ENCODE measurements at regions not wholly inside any gene's neighbourhood (a gene's known extent, or its start where the extent isn't known, plus 50 kb on each side); places are given as distances from the start of the nearest gene placed in this dataset.

GRCh38 chr10:2951235-2951835 is 116.0 kb upstream of the PFKP start:
- no peak for DNase-seq (ENCODE audit: low read depth in 2 of 2)

DNA sequence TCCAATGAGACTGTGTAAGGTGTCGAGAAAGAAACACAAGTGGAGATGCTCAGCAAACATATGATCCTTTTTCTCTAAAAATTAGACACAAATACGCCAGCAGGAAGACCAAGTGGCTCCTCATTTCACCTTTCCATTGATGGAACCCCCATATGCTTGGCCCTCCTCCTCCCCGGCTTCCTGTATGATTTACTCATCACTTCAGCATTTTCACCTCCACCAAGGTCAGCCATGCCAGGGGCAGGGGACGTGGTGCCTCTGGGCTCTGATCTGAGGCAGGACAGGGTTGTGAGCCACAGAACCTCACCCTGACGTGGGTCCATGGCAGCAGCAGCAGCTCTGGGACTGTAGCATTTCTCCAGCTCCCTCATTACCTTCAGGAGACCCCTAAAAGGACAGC is 116.8 kb upstream of the PFKP start:
- DNase-seq (ENCODE audit: low read depth in 2 of 2): no peak

- DNase-seq (ENCODE audit: low read depth in 2 of 2): no peak
Measured at GRCh38 chr10:2949948-2950354, 117.4 kb upstream of the PFKP start.

DNA sequence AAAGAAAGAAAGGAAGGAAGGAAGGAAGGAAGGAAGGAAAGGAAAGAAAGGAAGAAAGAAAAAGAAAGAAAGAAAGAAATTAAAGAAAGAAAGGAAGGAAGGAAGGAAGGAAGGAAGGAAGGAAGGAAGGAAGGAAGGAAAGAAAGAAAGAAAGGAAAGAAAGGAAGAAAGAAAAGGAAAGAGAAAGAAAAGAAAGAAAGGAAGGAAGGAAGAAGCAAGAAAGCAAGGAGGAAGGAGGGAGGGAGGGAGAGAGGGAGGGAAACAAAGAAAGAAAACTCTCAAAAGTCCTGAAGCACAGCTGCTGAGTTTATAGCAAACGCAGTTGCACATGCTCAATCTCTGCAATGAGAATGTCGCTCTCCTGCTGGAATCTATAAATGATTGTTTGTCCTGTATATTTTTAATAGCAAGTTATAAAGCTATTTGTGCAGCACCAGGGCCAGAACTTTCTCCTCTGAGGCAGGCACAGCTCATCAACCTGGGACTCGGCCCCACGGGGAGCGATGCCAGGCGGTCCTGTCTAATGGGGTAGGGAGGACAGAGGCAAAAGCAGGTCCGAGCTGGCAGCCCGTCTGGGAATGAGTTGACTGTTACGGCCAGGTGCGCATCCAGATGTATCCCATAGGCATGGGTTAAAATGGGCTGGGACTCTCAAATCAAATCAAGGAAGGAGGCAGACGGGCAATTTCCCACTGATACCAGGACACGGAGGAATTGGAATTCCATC is 118.0 kb upstream of the PFKP start:
- DNase-seq (ENCODE audit: low read depth in 2 of 2): no peak

DNA sequence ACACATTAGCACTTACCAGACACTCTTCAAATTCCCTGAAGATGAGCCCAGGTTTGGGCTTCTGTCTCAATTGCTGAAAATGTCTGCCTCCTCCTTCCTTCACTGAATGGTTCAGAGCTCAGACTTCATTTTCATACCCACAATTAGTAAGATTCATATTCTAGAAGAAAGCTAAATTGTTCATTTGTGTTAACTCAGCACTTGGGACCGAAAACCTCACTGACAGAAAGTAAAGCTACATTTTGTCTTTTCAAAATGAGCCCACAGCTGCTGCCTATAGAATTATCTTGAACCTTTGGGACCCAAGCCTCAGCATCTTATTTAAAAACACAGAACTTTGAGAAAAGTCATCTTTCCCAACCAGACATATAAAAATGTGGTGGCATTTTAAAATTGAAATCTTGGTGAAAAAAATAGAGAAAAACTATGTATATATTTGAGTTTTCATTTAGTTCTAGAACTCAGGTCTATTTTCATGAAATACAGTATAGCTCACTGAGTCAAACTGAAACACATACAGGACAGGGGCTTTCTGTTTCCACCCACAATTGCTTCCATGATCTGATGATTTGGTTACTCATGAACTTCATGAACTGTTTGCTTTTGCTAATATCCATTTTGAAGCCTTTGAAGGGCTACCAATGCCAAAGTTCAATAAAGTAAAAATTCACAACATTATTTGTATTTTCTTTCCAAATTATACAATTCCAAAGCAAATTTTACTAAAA is 119.1 kb upstream of the PFKP start:
- no peak for DNase-seq (ENCODE audit: low read depth in 2 of 2)

DNA sequence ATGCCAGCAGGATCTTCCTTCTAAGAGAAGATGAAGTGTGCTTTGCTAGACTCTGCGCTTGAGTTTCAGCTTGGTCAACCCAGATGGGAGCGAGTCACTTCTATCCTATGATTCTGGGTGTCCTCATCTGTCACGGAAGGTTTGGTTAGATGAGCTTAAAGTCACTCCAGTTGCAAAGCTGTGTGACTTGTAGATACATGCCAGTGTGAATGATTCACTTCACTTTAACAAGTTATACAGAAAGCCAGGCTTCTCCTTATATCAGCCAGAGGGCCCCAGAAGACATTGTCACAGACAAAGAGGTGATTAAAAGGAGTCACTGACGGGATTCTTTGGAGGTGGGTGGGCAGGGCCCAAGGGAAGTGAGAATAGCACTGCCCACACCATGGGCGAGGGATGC is 122.6 kb upstream of the PFKP start:
- DNase-seq (ENCODE audit: low read depth in 2 of 2): no peak

DNA sequence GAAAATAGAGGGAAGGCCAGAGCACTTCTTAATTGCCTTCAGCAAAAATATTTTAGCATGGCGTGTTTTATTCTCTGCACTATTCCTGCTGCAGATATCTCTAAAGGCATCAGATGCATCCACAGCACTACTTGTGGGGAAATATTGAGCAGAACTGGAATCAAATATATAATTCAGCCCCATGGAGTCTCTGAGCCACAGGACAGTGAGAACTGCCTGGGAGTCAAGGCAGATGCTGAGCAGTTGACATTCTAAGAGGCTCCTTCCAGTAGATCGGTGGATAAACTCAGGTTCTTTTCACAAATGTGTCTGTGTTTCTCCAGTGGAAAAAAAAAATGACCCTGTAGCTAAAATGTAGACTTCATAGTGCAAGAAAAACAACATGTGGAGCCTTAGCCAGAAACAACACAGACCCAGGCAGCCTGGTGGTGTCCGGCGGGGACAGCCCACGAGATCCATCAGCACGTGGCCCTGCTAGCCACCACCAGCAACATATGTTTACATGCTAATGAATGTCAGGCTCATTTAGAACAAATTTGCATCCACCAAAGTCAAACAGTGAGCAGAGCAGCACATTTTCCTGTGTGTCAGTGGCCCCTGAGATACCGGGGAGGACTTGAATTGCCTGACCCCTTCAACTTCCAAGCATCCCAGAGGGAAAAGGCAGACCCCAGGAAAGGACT is 123.3 kb upstream of the PFKP start:
- DNase-seq (ENCODE audit: low read depth in 2 of 2): no peak

DNA sequence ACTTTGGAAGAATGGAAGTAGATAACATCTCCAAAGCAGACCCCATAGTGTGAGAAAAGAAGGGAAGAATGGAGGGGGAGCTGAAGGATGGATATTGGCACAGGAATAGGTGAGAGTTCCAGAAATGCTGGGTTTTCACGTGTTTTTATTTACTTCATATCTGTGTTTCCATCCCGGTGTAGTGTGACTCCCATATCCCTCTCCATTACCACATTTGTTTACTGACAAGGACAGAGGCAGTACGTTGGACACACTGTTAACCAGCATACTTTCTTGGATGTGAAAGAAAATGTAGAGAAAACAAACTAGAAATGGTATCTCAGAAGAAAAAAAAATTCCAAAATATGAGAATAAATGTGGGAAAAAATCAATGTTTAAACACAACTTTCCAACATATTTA is 124.4 kb upstream of the PFKP start:
- DNase-seq (ENCODE audit: low read depth in 2 of 2): no peak

DNA sequence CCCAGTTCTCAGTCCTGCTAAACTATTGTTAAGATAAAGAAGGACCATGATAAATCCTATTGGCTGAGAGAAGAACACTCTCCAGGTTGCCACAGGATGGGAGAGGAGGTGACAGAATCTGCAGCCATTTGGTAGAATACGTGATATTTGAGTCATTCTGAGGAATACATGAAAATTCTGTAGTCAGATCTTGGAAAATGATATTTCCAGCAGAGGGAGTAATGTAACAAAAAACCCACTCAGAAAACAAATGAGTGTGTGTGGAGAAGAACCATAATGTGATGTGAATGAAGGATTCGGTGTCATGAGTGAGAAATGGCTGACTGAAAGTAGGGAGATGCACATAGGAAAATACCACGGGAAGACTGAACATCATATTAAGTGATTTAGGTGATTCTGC is 128.5 kb upstream of the PFKP start:
- DNase-seq (ENCODE audit: low read depth in 2 of 2): no peak

DNA sequence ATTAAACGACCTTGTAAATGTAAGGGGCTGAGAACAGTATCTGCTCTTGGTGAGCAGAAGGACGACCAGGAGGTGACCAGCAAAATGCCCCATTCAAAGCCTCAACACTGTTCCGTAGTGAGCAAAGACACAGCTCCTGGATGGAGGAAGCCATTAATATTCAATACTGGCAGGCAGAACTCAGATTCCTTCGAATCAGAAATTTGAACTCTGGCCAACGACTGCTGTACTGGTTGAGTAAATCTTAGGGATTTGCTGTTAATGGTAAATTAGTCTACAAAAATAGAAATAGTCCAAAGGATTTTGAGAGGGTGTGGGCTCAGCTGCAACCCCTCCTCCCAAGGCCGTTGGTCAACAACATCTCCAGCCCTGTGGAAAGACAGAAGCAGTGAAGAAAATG is 130.5 kb upstream of the PFKP start:
- no peak for DNase-seq (ENCODE audit: low read depth in 2 of 2)

GRCh38 chr10:2935647-2936386 is 131.5 kb upstream of the PFKP start:
- no peak for DNase-seq (ENCODE audit: low read depth in 2 of 2)

DNA sequence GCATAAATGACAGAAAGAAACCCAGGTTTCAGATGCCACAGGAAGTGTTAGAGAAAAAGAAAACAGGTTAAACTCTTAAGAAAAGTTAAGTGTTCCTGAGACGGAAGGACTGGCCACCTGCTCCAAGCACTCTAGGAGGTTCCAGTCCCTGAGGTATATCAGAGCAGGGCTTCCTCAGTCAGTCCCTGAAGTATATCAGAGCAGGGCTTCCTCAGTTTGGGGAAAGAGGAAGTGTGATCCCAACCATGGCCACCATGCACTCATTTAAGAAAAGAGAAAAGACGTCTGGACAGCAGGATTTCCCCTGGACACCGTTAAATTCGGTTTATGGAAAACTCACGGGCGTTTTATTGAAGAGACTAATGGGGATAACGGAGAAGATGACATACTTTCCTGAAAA is 133.4 kb upstream of the PFKP start:
- DNase-seq (ENCODE audit: low read depth in 2 of 2): no peak

DNA sequence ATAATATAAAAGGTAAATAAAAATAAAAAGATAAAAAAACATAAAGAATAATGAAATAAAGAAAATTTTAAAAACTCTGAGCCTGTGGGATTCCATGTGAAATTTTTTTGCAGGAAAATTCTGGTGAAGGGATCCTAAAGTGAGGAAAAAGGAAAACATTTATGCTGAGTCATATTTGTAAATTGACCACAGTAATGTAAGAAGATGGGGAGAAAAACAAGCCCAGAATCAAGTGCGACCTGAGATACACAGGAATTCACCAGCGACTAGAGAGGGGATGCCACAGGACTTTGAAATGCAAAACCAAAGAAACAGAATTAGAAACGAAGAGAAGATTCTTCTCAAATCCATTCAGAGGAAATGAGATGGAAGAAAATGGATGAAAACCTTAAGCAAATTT is 133.8 kb upstream of the PFKP start:
- no peak for DNase-seq (ENCODE audit: low read depth in 2 of 2)

DNA sequence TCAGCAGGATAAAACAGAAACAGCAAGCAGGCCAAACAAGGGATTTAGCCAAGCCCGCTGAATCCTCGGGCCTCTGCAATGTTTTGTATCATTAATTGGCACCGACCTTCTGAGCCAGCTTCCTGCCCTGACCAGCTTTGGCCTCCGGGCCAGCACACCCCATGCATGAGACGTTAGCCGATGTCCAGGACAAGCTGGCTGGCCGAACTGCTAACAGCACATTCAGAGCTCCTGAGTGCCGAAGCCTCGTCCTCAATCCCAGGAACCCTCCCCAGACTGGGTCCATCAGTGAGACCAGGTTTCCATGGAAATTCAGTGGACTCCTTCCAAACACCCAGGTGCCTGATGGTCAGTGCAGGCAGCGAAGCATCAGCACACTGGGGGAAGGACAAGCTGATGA is 134.3 kb upstream of the PFKP start:
- DNase-seq (ENCODE audit: low read depth in 2 of 2): no peak

GRCh38 chr10:2929480-2930258 is 137.7 kb upstream of the PFKP start:
- no peak for DNase-seq (ENCODE audit: low read depth in 2 of 2)

DNA sequence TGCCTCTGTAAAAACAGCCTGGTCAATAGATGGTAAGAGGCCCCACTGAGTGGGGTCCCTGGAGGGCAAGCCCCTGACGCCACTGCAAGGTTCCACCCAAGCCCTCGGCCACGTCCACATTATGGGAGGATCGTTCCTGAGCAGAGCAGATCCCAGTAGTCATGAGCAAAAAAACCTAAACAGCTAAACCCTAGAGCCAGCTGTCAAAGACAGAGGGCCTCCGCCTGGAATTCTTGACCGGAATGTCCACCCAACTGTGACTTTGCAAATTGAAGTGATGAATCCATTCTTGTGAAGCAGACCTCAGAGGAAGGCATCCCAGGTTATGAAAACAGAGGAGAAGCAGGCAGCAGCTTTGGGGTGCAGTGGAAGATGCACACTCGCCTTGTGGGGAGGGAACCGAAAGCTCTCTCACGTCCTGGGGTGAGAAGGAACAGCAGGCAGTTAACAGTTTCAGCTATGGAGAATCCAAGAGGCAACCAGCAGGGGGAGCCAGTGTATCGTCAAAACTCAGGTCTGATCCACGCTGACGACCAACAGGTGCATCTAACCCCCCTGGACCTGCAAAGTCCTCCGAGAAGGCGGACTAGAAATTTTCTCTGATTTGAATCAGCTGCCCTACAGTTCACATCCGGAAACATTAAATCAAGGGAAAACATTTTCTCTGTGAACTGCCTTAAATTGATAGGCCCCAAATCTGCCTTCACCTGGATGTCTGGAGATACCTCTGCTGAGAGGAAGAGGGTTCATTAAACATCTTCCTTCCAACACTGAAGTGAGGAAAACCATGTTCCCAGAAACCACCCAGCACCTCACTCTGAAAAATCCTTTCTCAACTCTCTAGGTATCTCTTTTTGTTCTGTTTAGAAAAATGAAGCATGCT is 139.1 kb upstream of the PFKP start:
- no peak for DNase-seq (ENCODE audit: low read depth in 2 of 2)

DNA sequence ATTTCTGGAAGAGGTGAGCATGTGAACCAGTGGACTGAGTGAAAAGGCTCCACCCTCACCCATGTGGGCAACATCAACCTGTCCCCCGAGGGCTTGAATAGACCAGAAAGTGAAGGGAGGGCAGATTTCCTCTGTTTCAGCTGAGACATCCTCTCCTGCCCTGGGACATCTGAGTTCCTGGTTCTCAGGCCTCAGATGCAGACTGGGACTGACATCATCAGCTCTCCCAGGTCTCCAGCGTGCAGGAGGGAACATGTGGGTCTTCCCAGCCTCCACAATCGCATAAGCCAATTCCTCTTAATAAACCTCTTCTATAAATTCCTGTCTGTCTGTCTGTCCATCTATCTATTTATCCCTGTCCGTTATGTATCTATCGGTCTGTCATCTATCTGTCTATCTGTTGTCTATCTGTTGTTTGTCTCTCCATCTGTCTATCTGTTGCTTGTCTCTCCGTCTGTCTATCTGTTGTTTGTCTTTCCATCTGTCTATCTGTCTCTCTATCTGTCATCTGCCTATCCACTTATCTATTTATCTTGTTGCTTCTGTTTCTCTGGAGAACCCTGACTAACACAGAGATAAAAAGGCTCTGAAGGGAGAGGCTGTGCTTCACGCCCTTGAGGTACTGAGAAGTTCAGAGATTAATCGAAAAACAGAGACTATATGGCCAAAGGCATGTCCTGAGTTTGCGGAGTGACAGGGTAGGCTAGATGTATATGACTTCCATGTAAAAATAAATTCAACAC is 140.3 kb upstream of the PFKP start:
- DNase-seq (ENCODE audit: low read depth in 2 of 2): no peak

DNA sequence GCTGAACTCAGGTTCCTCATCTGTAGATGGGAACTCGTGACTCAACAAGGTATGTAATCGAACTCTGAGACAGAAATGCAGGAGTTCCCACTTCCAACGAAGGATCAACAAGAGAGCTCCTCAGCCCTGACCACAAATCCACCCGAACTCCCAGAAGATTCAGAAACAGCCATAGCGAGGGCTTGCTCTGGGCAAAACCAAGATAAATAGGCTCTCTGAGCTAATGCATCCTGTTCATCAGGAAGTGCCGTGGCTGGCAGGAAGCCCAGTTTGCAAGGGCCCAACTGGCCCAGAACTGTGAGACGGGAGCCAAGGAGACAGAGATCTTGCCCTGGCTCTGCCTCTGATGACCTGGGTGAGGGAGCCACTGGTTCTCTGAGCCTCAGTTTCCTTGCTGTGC is 141.7 kb upstream of the PFKP start:
- no peak for DNase-seq (ENCODE audit: low read depth in 2 of 2)

DNA sequence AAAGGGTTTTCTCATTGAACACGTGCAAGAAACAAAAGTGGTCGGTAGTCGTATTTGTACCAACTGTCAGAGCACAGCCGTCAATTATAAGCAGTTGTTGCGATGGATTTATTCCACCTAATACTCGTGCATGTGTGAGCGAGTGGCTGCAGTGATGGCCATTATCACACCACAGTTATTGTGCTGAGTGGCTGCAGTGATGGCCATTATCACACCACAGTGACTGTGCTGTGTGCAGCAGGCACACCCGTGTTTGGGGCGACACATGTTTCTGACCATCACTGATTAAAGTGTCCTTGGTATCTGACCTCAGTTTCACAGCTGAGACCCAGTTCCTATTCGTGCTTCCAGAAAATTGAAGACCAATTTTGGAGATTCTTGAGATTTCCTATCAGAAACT is 142.9 kb upstream of the PFKP start:
- no peak for DNase-seq (ENCODE audit: low read depth in 2 of 2)
